ENCODE measurements at regions not wholly inside any gene's neighbourhood (a gene's known extent, or its start where the extent isn't known, plus 50 kb on each side); places are given as distances from the start of the nearest gene placed in this dataset.

- intact Hi-C loops (cut with micrococcal nuclease) = no loop called here
- no peak overlapping the region for H2AFZ ChIP-seq (ENCODE audit: low read depth, low read length)
- H3K79me2 ChIP-seq (ENCODE audit: control insufficient read depth, insufficient read depth, low read length) = no peaks in the 10 kb centered on the region
- H3K9me3 ChIP-seq (replicated peaks; ENCODE audit: control insufficient read depth, insufficient read depth, low read length) = no peaks in the 10 kb centered on the region
- H3K9me1 ChIP-seq (replicated peaks; ENCODE audit: control insufficient read depth, extremely low read depth, insufficient read depth, low read length) = no peaks in the 10 kb centered on the region
- no peak overlapping the region for H3K4me2 ChIP-seq (ENCODE audit: insufficient read depth, low read length)
- no peaks in the 10 kb centered on the region for H3K27me3 ChIP-seq (ENCODE audit: control insufficient read depth in 2 of 2, insufficient read depth in 2 of 2, low read length in 2 of 2)
- H3K36me3 ChIP-seq (ENCODE audit: control insufficient read depth in 2 of 2, extremely low read depth in 1 of 2, insufficient read depth in 2 of 2, low read length in 2 of 2) = no peaks in the 10 kb centered on the region
- dilution Hi-C loops (cut with MboI; ENCODE audit: extremely low pct_ligation_motif_present, low sequenced_read_pairs) = no loop called here
- FAIRE-seq = no peak
- H3K4me3 ChIP-seq (replicated peaks in 1 of 3; ENCODE audit: insufficient read depth in 1 of 3, low read depth in 1 of 3, low read length in 3 of 3) = no peak overlapping the region
- no peaks in the 10 kb centered on the region for H4K20me1 ChIP-seq (replicated peaks; ENCODE audit: control insufficient read depth, extremely low read depth, insufficient read depth, low read length)
- ChIA-PET POLR2A (no interaction called here), CTCF (no interaction called here)
- BruUV-seq (replicated peaks) = no TSS peak
- H3K27ac ChIP-seq (ENCODE audit: insufficient read depth, low read depth, low read length) = no peak overlapping the region
- DNase-seq (ENCODE audit: low read depth, low spot score) = no peak
- H3K9ac ChIP-seq (replicated peaks; ENCODE audit: extremely low read depth, insufficient read depth, low read length) = no peak overlapping the region
- TF ChIP-seq MYC (IDR thresholded peaks at IDR 0.05; ENCODE audit: low read depth, low read length) (no peak), POLR2AphosphoS5 (IDR thresholded peaks at IDR 0.05; ENCODE audit: insufficient read depth, low read depth, low read length) (no peak), POLR2A (IDR thresholded peaks at IDR 0.05; ENCODE audit: low read depth, low read length) (no peak), EZH2 (IDR thresholded peaks at IDR 0.05; ENCODE audit: borderline replicate concordance, low read depth, low read length, severe bottlenecking) (no peak), FOS (IDR thresholded peaks at IDR 0.05; ENCODE audit: borderline replicate concordance, insufficient read depth, low read length) (no peak), JUN (IDR thresholded peaks at IDR 0.05; ENCODE audit: borderline replicate concordance, insufficient read depth, insufficient read length, low read depth) (no peak), CTCF (IDR thresholded peaks at IDR 0.05; ENCODE audit: extremely low read depth in 1 of 2, insufficient read depth in 1 of 2, low read depth in 1 of 2, low read length in 2 of 2) (no peak), MAX (IDR thresholded peaks at IDR 0.05; ENCODE audit: insufficient read depth, insufficient read length) (no peak), GATA2 (IDR thresholded peaks at IDR 0.05; ENCODE audit: insufficient read depth, insufficient read length, low read depth, low read length) (no peak)
- H3K4me1 ChIP-seq (ENCODE audit: control insufficient read depth, extremely low read depth, insufficient read depth, low read length) = no peaks in the 10 kb centered on the region
These were observed 1775.7 kb downstream of the PCDH9 start for GRCh38 chr13:65454403-65454802.

Measured in endothelial cell of umbilical vein (primary cell).